ENCODE measurements at regions not wholly inside any gene's neighbourhood (a gene's known extent, or its start where the extent isn't known, plus 50 kb on each side); places are given as distances from the start of the nearest gene placed in this dataset.
"Not testable (repeated sequence)": the region's sequence is repeated elsewhere in the genome, so short reads cannot be mapped to it uniquely, and the experiment has no call there.

DNA sequence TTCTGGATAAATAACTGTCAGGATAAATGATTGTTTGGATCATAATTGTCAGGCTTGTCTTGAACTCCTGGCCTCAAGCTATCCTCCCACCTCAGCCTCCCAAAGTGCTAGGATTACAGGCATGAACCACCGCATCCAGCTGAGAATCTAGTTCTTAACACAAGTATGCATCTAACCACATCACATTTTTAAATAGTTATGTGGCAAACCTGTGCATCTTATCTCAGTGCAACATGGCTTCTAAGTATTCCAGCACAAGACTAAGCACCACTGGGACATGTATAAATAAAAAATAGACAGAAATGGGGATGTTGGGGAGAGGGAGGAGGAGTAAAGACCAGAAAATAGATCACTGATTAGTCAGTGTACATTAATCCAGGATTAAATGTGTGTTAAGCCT lies 74.7 kb upstream of the TBL1X start:
- no peak for DNase-seq

DNA sequence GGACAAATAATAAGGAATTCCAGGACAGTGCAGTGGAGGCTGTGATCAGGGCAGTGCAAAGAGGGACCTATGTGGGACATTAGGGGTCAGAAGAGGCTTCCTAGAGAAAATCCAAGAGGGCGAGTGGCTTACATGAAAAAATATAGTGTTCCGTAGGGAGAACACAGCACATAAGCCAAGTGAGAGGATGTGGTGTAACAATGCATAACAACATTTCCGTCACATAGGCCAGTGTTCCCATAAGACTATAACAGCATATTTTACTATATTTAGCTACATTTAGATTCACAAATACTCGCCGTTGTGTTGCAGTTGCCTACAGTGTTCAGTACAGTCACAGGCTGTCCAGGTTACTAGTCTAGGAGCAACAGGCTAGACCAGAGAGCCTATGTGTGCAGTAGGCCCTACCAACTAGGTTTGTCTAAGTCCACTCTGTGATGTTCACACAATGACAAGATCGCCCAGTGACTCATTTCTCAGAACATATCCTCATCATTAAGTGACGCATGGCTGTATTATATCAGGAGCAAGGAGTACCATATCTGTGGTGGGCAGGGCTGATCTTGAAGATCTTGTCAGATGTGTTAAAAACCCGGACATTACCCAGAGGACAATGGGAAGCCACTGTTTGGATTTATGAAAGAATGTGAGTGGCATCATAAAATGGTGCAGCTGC lies 74.0 kb upstream of the TBL1X start:
- no peak for DNase-seq

DNA sequence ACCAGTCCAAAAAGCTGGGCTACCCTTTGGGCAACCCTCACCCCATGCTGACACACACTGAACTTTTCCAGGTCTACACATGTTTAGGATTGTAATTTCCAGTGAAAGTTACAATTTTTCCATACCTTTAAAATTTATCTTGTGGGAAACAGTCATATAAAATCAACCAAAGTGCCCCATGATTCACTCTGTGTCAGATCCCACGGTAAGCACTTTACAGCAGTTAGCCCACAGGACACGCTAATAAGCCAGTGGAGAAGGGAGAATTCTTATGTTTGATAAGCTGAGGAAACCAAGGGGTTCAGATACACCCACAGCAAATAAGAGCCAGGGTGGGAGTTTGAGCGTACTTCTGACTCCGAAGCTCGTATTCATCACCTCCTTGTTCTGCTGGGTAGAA lies 72.4 kb upstream of the TBL1X start:
- DNase-seq, result no peak

DNA sequence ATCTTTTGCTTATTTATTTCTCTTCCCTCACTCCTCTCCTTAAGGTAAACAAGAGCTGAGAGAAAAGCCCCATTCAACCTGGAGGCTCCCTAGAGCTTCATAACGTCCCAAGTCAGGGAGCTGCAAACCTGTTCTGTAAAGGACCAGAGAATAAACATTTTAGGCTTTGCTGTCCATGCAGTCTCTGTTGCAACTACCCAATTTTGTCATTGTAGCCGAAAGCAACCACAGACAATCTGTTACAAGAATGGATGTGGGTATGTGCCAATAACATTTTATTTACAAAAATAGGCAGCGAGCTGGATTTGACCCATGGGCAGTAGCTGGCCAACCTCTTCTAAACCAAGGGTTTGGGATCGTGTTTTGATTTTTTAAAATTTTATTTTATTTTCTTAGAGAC lies 71.3 kb upstream of the TBL1X start:
- no peak for DNase-seq

DNA sequence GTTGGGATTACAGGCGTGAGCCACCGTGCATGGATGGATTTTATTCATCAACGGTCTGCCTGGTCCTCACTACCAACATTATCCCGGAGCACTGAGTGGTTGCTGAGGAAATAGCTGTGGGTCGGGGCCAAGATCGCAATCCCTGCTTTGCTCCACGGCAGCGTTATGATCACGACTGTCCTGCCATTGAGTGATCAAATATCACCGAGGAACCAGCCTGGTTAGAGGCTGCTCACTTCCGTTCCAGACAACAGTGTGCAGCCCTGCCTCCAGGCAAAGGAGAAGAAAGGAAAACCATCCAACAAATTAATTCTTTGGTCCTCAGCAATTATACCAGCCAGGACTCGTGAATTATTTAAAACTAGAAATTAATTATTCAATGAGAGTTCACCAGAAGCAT lies 70.6 kb upstream of the TBL1X start:
- no peak for DNase-seq

DNA sequence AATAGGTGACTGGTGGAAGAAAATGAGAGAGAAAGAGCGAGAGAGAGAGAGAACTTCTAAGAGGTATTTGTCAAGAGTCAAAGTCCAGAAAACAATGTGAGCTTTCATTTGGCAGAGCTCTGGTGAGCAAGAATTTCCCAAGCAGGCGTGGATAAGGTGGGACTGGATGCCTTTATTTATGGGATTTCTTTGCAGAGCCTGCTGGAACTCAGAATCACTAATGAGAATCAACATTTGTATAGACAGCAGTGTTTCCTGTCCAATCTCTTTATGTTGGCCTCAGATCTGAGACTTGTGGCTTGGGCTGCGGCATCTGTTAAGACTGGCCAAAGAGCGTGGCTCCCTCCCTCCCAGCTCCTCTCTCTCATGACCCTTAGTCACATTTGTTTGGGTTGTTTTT lies 67.9 kb upstream of the TBL1X start:
- DNase-seq, result no peak

DNA sequence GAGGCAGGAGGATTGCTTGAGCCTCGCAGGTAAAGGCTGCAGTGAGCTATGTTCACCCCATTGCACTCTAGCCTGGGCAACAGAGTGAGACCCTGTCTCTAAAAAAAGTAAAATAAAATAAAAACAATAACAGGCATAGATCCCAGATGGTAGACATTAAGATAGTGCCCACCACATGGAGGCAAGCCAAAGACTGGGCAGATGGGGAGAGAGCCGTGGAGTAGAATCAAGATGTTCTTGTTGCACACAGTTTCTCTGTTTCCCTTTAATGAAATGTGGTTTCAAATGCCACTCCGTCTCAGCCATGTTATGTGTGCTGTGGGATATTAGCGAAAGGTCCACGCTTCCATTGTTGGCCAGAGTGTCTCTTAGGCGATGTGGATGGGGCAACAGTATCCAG lies 63.8 kb upstream of the TBL1X start:
- peak; percentile 15 for DNase-seq

DNA sequence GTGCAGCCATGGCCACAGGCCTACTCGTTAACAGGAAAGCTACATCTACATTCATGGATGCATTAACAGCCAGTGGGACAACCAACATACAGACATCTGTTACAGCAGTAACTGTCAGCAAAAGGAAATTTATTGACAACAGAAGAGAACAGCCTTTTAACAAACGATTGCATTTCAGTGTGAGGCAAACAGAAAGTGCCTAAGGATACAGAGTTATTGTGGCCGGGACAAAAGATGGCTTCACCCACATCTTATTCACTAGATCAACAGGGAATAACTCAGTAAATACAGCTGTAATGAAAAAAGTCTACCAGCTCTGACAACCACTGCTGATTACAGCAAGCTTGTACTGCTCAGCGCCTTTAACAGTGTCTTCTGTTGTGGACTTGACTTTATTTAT lies 61.5 kb upstream of the TBL1X start:
- DNase-seq, result no peak

DNA sequence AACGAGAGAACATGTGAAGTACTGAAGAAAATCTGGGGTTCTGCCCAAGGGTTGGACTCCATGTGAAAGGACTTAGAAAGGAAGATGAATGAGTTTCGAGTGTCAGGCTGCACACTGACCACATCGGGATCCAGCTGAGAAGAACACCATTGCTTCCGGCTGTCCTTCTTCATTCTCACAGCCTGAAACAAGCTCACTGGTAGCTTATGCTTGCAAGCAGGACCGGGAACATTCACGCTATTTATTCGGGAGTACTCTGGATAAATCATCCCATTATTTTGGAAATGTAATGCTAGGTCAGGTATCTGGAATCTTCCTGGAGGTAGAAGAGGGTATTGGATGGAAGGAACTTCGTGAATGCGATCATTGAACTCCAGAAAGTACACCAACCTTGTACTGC lies 59.2 kb upstream of the TBL1X start:
- not testable (repeated sequence) for DNase-seq

DNA sequence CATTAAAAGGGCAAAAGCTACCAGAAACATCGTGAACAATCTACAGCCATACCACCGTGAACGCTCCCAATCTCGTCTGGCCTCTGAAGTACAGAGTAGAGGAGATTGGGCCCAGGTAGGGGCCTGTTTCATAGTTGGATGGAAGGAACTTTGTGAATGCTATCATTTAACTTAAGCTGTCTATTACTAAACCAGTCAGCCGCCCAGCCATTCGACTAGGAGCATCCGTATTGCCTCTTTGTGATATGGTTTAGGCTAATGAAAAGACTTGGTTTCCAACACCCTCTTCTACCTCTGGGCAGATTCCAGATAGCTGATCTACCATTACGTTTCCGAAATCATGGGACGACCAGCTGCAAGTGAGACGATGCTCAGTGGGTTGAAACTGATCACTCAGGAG lies 54.0 kb upstream of the TBL1X start:
- DNase-seq, result not testable (repeated sequence)

DNA sequence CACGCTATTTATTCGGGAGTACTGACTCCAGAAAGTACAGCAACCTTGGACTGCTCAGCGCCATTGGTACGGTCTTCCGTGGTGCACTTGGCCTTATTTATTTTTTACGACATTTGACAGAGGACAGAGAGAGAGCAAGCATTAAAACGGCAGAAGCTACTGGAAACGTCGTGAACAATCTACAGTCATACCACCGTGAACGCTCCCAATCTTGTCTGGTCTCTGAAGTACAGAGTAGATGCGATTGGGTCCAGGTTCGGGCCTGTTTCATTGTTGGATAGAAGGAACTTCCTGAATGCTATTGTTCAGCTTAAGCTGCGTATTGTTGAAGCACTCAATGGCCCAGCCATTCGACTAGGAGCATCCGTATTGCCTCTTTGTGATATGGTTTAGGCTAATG lies 53.2 kb upstream of the TBL1X start:
- DNase-seq, result not testable (repeated sequence)

DNA sequence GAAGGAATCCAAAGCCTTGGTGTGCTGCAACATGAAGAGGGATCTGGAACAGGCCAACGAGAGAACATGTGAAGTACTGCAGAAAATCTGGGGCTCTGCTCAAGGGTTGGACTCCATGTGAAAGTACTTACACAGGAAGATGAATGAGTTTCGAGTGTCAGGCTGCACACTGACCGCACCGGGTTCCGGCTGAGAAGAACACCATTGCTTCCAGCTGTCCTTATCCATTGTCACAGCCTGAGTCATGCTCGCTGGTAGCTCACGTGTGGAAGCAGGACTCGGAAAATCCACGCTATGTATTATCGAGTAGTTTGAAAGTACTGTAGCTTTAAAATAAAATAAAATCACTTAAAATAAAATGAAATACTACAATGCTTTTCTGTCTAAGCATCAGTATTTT lies 50.4 kb upstream of the TBL1X start:
- DNase-seq, result no peak
